ENCODE measurements at regions not wholly inside any gene's neighbourhood (a gene's known extent, or its start where the extent isn't known, plus 50 kb on each side); places are given as distances from the start of the nearest gene placed in this dataset.
"Not testable (repeated sequence)": the region's sequence is repeated elsewhere in the genome, so short reads cannot be mapped to it uniquely, and the experiment has no call there.

DNA sequence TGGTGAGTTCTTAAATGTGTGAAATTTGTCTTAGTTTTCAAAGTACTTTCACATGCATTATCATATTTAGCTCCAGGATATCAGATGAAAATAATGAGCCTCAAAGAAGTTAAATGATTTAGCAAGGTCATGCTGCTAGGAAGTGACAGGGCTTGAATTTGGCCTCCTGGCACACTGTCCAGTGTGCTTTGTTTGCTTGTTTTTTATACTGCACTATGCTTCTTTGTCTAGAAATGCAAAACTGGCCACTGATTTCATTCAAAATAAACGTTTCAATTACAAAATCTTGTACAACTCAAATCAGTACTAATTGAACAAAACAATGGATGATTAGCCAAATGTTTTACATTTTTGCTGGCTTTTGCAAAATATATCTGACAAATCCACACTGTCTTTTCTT lies 583.3 kb upstream of the CBLB start:
- Histone ChIP-seq H3K27ac (ENCODE audit: insufficient read depth, low read depth, low read length, poor library complexity, severe bottlenecking) (no peak overlapping the region), H3K27me3 (ENCODE audit: control insufficient read depth, insufficient read depth, low read length, poor library complexity, severe bottlenecking) (no peaks in the 10 kb centered on the region), H3K4me3 (ENCODE audit: insufficient read depth, low read depth, low read length) (no peak overlapping the region), H3K36me3 (ENCODE audit: control insufficient read depth, insufficient read depth, low read length) (no peaks in the 10 kb centered on the region), H3K4me1 (ENCODE audit: control insufficient read depth, insufficient read depth, low read length) (no peaks in the 10 kb centered on the region), H3K9me3 (ENCODE audit: control insufficient read depth, low read length) (no peaks in the 10 kb centered on the region)
- 41 to 42% methylated on average over 1 of the region's 1 CpG for WGBS, 2 experiments

DNA sequence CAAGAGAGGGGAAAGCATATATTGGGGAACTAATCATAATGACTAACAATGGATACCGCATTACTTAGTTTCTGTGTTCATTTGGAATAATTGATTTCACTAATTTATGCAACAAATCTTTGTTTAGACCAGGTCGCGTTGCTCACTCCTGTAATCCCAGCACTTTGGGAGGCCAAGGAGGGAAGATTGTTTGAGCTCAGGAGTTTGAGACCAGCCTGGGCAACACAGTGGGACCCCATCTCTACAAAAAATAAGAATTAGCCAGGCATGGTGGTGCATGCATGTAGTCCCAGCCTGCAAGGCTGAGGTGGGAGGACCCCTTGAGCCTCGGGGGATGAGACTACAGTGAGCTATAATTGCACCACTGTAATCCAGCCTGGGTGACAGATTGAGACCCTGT lies 585.7 kb upstream of the CBLB start:
- 80 to 91% methylated on average over 4 of the region's 4 CpGs for WGBS, 2 experiments

DNA sequence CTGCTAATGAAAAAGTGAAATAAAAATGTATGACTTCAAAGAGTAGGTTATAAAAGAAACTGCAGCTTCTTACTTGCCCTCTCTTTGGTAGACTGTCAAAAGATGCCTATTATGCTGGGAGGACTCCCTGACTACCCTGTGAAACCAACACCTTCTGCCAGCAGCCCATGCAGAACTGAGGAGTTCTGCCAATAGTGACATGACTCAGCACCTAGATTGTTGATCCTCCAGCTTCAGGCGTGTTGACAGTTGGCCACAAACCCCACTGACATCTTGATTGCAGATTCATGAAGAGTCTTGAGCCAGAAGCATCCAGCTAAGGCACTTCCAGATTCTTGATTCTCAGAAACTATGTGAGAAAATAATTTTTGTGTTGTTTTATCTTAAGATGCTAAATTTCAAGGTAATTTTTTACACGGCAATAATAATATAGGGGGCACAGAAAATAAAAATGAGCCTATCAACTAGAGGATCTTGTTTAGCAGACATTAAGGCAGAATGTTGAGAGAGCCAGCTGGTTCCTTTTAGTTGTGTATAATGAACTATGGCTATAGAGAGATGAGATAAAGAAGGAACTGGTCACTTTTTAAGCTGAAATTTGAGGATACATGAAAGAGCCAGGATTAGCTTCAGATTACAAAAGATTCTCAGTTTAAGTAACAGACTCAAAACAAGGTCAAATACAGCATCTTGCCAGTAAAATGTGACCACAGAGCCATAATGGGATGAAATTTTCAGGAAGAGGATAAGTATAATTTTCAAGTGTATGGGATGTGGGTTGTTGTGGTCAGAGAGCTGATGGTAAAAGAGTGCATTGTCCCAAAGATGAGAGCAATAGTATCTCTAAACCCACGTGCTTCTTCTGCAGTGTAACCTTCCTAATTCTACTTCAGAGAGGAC lies 588.7 kb upstream of the CBLB start:
- Histone ChIP-seq H3K36me3 (ENCODE audit: control insufficient read depth, insufficient read depth, low read length) (no peaks in the 10 kb centered on the region), H3K4me3 (ENCODE audit: insufficient read depth, low read depth, low read length) (no peak overlapping the region), H3K9me3 (ENCODE audit: control insufficient read depth, low read length) (no peaks in the 10 kb centered on the region), H3K27me3 (ENCODE audit: control insufficient read depth, insufficient read depth, low read length, poor library complexity, severe bottlenecking) (no peaks in the 10 kb centered on the region), H3K27ac (ENCODE audit: insufficient read depth, low read depth, low read length, poor library complexity, severe bottlenecking) (no peak overlapping the region), H3K4me1 (ENCODE audit: control insufficient read depth, insufficient read depth, low read length) (no peaks in the 10 kb centered on the region)
- WGBS, 2 experiments: 90 to 91% methylated on average over 3 of the region's 3 CpGs

More for the DNA sequence above, 585.7 kb upstream of the CBLB start:
- no peaks in the 10 kb centered on the region for H3K27me3 ChIP-seq (ENCODE audit: control insufficient read depth, insufficient read depth, low read length, poor library complexity, severe bottlenecking)
- H3K4me1 ChIP-seq (ENCODE audit: control insufficient read depth, insufficient read depth, low read length): no peaks in the 10 kb centered on the region
- no peak overlapping the region for H3K4me3 ChIP-seq (ENCODE audit: insufficient read depth, low read depth, low read length)
- no peak overlapping the region for H3K27ac ChIP-seq (ENCODE audit: insufficient read depth, low read depth, low read length, poor library complexity, severe bottlenecking)
- no peaks in the 10 kb centered on the region for H3K36me3 ChIP-seq (ENCODE audit: control insufficient read depth, insufficient read depth, low read length)
- no peaks in the 10 kb centered on the region for H3K9me3 ChIP-seq (ENCODE audit: control insufficient read depth, low read length)

DNA sequence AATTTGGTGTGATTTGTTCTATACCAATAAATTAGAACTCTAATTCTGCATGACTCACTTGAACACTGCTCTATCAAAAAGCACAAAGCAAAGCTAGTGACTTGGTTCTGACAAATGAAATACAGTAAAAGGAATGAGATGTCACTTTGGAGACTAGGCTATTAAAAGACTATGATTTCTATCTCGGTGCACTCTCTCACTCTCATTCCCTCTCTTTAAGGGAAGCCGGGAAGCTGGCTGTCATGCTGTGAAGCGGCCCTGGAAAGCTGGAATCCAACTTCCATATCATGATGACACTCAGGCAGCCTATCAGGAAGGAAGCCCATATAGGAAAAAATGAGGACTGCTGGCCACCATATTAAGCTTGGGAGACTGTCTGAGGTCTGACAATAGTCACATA lies 590.1 kb upstream of the CBLB start:
- no peak overlapping the region for H3K27ac ChIP-seq (ENCODE audit: insufficient read depth, low read depth, low read length, poor library complexity, severe bottlenecking)
- H3K4me1 ChIP-seq (ENCODE audit: control insufficient read depth, insufficient read depth, low read length): no peaks in the 10 kb centered on the region
- WGBS, 2 experiments: 75 to 80% methylated on average over 3 of the region's 3 CpGs
- H3K4me3 ChIP-seq (ENCODE audit: insufficient read depth, low read depth, low read length): no peak overlapping the region
- no peaks in the 10 kb centered on the region for H3K27me3 ChIP-seq (ENCODE audit: control insufficient read depth, insufficient read depth, low read length, poor library complexity, severe bottlenecking)
- no peaks in the 10 kb centered on the region for H3K36me3 ChIP-seq (ENCODE audit: control insufficient read depth, insufficient read depth, low read length)
- H3K9me3 ChIP-seq (ENCODE audit: control insufficient read depth, low read length): no peaks in the 10 kb centered on the region

DNA sequence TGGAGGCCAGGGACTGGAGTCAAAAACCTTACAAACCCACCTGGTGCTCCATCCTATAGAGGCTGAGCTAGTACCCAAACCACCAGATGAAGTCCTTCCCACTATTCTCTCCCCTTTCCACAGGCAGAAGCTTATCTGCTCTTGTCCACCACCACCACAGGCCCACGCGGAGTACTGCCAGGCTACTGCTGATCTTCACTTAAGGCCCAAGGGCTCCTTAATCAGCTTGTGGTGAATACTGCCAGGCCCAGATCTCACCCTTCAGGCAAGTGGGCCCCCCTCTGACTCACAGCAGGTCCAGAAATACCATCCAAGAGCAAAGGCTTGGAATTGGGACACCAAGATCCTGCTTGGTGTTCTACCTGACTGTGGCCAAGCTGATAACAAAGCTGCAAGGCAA lies 598.1 kb upstream of the CBLB start:
- Histone ChIP-seq H3K27me3 (ENCODE audit: control insufficient read depth, insufficient read depth, low read length, poor library complexity, severe bottlenecking) (no peaks in the 10 kb centered on the region), H3K36me3 (ENCODE audit: control insufficient read depth, insufficient read depth, low read length) (no peaks in the 10 kb centered on the region), H3K9me3 (ENCODE audit: control insufficient read depth, low read length) (no peaks in the 10 kb centered on the region), H3K27ac (ENCODE audit: insufficient read depth, low read depth, low read length, poor library complexity, severe bottlenecking) (no peak overlapping the region), H3K4me1 (ENCODE audit: control insufficient read depth, insufficient read depth, low read length) (no peaks in the 10 kb centered on the region), H3K4me3 (ENCODE audit: insufficient read depth, low read depth, low read length) (no peak overlapping the region)
- 95 to 98% methylated on average over 2 of the region's 2 CpGs for WGBS, 2 experiments

DNA sequence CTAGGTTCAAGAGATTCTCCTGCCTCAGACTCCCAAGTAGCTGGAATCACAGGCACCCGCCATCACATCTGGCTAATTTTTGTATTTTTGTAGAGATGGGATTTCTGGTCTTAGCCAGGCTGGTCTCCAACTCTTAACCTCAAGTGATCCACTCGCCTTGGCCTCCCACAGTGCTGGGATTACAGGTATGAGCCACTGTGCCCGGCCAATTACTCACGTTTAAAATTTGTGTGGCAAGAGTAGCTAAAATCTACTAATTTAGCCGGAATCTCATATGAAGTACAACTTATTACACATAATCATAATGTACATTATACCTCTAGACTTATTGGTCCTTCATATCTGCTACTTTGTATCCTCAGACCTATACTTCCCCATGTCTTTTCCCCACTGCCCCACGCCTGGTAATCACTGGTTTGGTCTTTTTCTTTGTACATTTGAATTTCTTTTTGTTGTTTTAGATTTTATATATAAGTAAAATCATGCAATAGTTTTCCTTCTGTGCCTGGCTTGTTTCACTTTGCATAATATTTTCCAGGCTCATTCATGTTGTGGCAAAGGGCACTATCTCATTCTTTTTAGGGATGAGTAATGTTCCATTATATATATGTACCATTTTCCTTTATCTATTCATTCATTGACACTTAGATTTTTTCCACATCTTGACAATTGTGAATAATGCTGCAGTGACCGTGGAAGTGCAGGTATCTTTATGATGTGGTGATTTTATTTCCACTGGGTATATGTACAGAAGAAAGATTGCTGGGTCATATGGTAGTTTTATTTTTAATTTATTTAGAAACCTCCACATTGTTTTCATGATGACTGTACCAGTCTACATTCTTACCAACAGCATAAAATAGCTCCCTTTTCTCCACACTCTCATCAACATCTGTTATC lies 605.0 kb upstream of the CBLB start:
- 93% methylated on average over 6 to 7 of the region's 7 CpGs for WGBS, 2 experiments
- Histone ChIP-seq H3K27ac (ENCODE audit: insufficient read depth, low read depth, low read length, poor library complexity, severe bottlenecking) (no peak overlapping the region), H3K4me3 (ENCODE audit: insufficient read depth, low read depth, low read length) (no peak overlapping the region), H3K27me3 (ENCODE audit: control insufficient read depth, insufficient read depth, low read length, poor library complexity, severe bottlenecking) (no peaks in the 10 kb centered on the region), H3K36me3 (ENCODE audit: control insufficient read depth, insufficient read depth, low read length) (no peaks in the 10 kb centered on the region), H3K4me1 (ENCODE audit: control insufficient read depth, insufficient read depth, low read length) (no peaks in the 10 kb centered on the region), H3K9me3 (ENCODE audit: control insufficient read depth, low read length) (no peaks in the 10 kb centered on the region)

DNA sequence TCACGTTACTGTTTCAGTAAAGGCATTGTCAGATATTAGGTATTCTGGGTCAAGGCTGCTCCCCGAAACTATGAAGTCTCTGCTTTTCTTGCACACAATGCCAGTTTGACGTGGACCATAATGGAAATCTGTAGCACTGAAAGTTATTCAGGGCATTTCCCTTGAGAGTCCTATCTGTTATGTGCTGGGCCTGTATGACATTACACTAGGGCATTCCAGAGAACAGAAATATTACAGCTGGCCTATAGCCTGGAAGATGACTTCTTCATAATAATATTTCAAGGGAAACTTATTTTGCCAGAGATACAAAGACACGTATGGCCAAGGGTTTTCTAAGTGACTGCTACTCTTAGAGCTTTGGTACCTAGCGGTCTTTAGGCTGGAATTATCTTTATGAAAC lies 613.6 kb upstream of the CBLB start:
- Histone ChIP-seq H3K4me1 (ENCODE audit: control insufficient read depth, insufficient read depth, low read length) (no peaks in the 10 kb centered on the region), H3K4me3 (ENCODE audit: insufficient read depth, low read depth, low read length) (no peak overlapping the region), H3K27ac (ENCODE audit: insufficient read depth, low read depth, low read length, poor library complexity, severe bottlenecking) (no peak overlapping the region), H3K36me3 (ENCODE audit: control insufficient read depth, insufficient read depth, low read length) (no peaks in the 10 kb centered on the region), H3K9me3 (ENCODE audit: control insufficient read depth, low read length) (no peaks in the 10 kb centered on the region), H3K27me3 (ENCODE audit: control insufficient read depth, insufficient read depth, low read length, poor library complexity, severe bottlenecking) (no peaks in the 10 kb centered on the region)
- WGBS, 2 experiments: 95 to 98% methylated on average over 5 of the region's 5 CpGs

DNA sequence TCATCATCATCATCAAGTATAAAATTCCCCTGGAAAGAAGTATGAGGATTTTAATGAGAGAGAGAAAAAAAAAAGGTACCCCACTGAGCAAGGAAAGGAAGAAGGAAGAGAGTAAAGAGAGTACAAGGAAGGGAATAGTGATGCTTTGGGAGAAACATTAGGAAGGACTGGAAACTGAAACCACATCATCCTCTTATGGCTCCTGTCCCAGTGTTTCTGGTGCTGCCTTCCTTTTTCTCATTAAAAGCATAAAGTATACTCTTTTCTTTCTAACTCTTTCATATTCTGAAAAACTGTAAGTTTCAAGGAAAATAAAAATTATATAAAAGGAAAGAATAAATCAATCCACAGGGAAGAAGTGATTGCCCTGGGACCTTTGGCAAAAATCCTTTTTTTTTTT lies 616.4 kb upstream of the CBLB start:
- Histone ChIP-seq H3K4me3 (ENCODE audit: insufficient read depth, low read depth, low read length) (no peak overlapping the region), H3K9me3 (ENCODE audit: control insufficient read depth, low read length) (no peaks in the 10 kb centered on the region), H3K4me1 (ENCODE audit: control insufficient read depth, insufficient read depth, low read length) (no peaks in the 10 kb centered on the region), H3K36me3 (ENCODE audit: control insufficient read depth, insufficient read depth, low read length) (no peaks in the 10 kb centered on the region), H3K27me3 (ENCODE audit: control insufficient read depth, insufficient read depth, low read length, poor library complexity, severe bottlenecking) (no peaks in the 10 kb centered on the region), H3K27ac (ENCODE audit: insufficient read depth, low read depth, low read length, poor library complexity, severe bottlenecking) (no peak overlapping the region)

DNA sequence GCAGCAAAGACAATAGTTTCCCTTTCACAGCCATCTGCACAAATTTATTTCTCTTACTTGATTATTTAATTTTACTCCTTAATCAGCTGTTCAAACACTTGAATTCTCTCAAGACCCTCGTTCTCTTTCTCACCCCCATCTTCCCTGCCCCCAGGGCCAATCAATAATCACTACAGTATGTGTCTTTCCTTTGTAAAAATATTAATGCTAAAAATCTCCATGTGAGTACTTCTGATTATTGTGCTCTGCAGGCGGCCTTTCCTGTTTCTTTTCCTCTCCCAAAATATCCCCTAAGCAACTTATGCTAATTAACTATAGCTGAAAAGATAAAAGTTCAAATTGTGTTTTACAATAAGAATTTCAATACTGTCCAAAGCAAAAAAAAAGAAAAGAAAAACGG lies 617.0 kb upstream of the CBLB start:
- no peaks in the 10 kb centered on the region for H3K36me3 ChIP-seq (ENCODE audit: control insufficient read depth, insufficient read depth, low read length)
- no peaks in the 10 kb centered on the region for H3K4me1 ChIP-seq (ENCODE audit: control insufficient read depth, insufficient read depth, low read length)
- WGBS, 2 experiments: 25 to 38% methylated on average over 1 of the region's 3 CpGs
- H3K27me3 ChIP-seq (ENCODE audit: control insufficient read depth, insufficient read depth, low read length, poor library complexity, severe bottlenecking): no peaks in the 10 kb centered on the region
- H3K27ac ChIP-seq (ENCODE audit: insufficient read depth, low read depth, low read length, poor library complexity, severe bottlenecking): no peak overlapping the region
- H3K9me3 ChIP-seq (ENCODE audit: control insufficient read depth, low read length): no peaks in the 10 kb centered on the region
- no peak overlapping the region for H3K4me3 ChIP-seq (ENCODE audit: insufficient read depth, low read depth, low read length)

DNA sequence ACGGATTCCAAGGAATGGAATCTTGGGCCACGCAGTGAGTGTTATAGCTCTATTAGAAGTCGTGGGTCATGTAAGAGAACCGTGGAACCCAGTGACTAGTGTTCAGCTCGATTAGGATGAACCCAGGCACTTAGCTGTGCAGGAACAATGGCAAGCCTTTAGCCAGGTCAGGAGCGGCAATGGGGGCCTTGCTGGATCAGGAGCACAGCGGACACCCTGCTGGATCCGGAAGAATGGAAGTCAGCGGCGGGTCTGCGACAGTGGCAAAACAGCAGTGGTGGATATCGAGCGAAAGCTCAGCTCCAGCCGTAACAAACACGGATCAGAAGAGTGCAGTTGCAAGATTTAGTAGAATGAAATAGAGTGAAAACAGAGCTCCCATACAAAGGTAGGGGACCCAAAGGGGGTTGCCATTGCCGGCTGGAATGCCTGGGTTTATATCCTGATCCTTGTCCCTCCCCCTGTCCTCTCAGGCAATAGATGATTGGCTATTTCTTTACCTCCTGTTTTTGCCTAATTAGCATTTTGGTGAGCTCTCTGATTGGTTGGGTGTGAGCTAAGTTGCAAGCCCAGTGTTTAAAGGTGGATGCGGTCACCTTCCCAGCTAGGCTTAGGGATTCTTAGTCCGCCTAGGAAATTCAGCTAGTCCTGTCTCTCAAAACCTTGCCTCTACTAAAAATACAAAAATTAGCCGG lies 618.3 kb upstream of the CBLB start:
- H3K36me3 ChIP-seq (ENCODE audit: control insufficient read depth, insufficient read depth, low read length); H3K4me3 ChIP-seq (ENCODE audit: insufficient read depth, low read depth, low read length); H3K4me1 ChIP-seq (ENCODE audit: control insufficient read depth, insufficient read depth, low read length); H3K27me3 ChIP-seq (ENCODE audit: control insufficient read depth, insufficient read depth, low read length, poor library complexity, severe bottlenecking); H3K9me3 ChIP-seq (ENCODE audit: control insufficient read depth, low read length); H3K27ac ChIP-seq (ENCODE audit: insufficient read depth, low read depth, low read length, poor library complexity, severe bottlenecking): not testable (repeated sequence)
- 94 to 96% methylated on average over 19 of the region's 19 CpGs for WGBS, 2 experiments
